GM18907 (cell line): ENCODE measurements at regions not wholly inside any gene's neighbourhood (a gene's known extent, or its start where the extent isn't known, plus 50 kb on each side); places are given as distances from the start of the nearest gene placed in this dataset.

Experiments used
- ATAC-seq: cut with Tn5 transposase; IDR thresholded peaks from one replicate; pipeline ENCODE4 v1.9.1; 2021; ENCODE audit warnings: mild to moderate bottlenecking, moderate library complexity; ENCODE audit not compliant: unreplicated experiment

GRCh38 chr4:149296503-149296902 lies 519.1 kb downstream of the IQCM start:
- ATAC-seq, result no peak

- no peak for ATAC-seq
These were observed 519.6 kb downstream of the IQCM start for GRCh38 chr4:149296084-149296483.

GRCh38 chr4:149294601-149295000 lies 521.0 kb downstream of the IQCM start:
- no peak for ATAC-seq

GRCh38 chr4:149293046-149293649 lies 522.5 kb downstream of the IQCM start:
- no peak for ATAC-seq

- ATAC-seq, result no peak
These were observed 523.1 kb downstream of the IQCM start for GRCh38 chr4:149292425-149293007.

- no peak for ATAC-seq
These were observed 524.2 kb downstream of the IQCM start for GRCh38 chr4:149291463-149291862.

- no peak for ATAC-seq
These were observed 534.8 kb downstream of the IQCM start for GRCh38 chr4:149280806-149281205.

GRCh38 chr4:149279776-149280175 lies 535.9 kb downstream of the IQCM start:
- no peak for ATAC-seq

GRCh38 chr4:149279331-149279730 lies 536.3 kb downstream of the IQCM start:
- no peak for ATAC-seq

- no peak for ATAC-seq
These were observed 537.9 kb downstream of the IQCM start for GRCh38 chr4:149277705-149278104.

GRCh38 chr4:149269835-149270234 lies 545.8 kb downstream of the IQCM start:
- ATAC-seq, result no peak

GRCh38 chr4:149266301-149266700 lies 549.3 kb downstream of the IQCM start:
- ATAC-seq, result no peak

GRCh38 chr4:149265645-149266044 lies 550.0 kb downstream of the IQCM start:
- no peak for ATAC-seq

GRCh38 chr4:149264093-149264733 lies 551.4 kb downstream of the IQCM start:
- ATAC-seq, result peak; percentile 89

GRCh38 chr4:149248191-149248764 lies 567.4 kb downstream of the IQCM start:
- no peak for ATAC-seq

GRCh38 chr4:149247164-149247563 lies 568.5 kb downstream of the IQCM start:
- no peak for ATAC-seq

- ATAC-seq, result no peak
These were observed 570.3 kb downstream of the IQCM start for GRCh38 chr4:149245333-149245732.

GRCh38 chr4:149238097-149238496 lies 577.5 kb downstream of the IQCM start:
- ATAC-seq, result no peak

- no peak for ATAC-seq
These were observed 580.8 kb downstream of the IQCM start for GRCh38 chr4:149234798-149235197.

GRCh38 chr4:149223659-149224058 lies 592.0 kb downstream of the IQCM start:
- ATAC-seq, result no peak

GRCh38 chr4:149218672-149219071 lies 597.0 kb downstream of the IQCM start:
- ATAC-seq, result no peak

- no peak for ATAC-seq
These were observed 601.3 kb downstream of the IQCM start for GRCh38 chr4:149214301-149214700.
